ENCODE measurements at regions not wholly inside any gene's neighbourhood (a gene's known extent, or its start where the extent isn't known, plus 50 kb on each side); places are given as distances from the start of the nearest gene placed in this dataset.

DNA sequence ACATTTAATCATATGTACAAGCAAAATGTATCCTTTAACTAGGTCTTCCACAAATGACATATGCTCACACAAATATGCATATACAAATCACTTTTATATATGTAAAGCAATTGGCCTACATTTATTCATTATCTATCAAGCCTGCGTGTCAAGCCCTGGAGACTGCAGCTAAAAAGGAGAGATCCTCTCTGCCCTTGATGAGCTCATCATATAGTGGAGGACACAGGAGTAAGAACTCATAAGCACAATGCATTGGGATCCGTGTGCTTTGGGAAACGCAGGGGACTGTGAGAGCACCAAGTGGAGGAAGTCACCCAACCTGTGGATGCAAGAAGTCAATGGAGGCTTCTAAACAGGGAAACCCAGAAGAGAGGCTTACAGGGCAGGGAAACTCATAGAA, 735.7 kb downstream of the BCL11B start:
- peaks cover 0 to 1% of the 10 kb centered on the region in 2 donors for H3K36me3 Mint-ChIP-seq (ENCODE audit: insufficient read depth in 2 of 2)
- DNase-seq: no peak
- H3K9me3 Mint-ChIP-seq: peaks cover 1 to 4% of the 10 kb centered on the region in 2 donors
- no peak overlapping the region for H3K27ac Mint-ChIP-seq
- no peak for ATAC-seq (replicated peaks in 1 of 2)
- H3K4me1 Mint-ChIP-seq (ENCODE audit: low read depth): peaks cover 6% of the 10 kb centered on the region
- H3K27me3 Mint-ChIP-seq (ENCODE audit: low read depth): no peaks in the 10 kb centered on the region
- no peak overlapping the region for H3K4me3 Mint-ChIP-seq

DNA sequence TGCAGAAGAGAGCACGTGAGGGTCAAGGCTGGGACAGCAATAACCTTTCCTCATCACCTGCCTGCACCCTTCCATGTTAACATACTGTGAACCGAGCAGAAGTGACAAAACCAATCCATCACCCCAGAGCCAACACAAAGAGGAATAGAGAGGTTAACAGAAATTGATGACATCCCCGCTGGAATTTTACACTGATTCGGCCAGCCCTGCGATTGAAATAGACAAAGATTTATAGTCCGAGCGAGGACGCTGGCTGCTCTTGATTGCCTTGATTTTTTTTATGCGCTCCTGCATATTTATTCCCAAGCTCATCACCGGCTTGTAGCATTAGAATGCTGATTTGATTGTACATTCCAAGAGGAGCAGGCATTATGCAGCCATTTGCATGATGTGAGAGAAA, 729.7 kb downstream of the BCL11B start:
- H3K4me3 Mint-ChIP-seq: no peak overlapping the region
- peaks cover 10% of the 10 kb centered on the region for H3K4me1 Mint-ChIP-seq (ENCODE audit: low read depth)
- no peak overlapping the region for H3K27ac Mint-ChIP-seq
- peaks cover 0 to 1% of the 10 kb centered on the region in 2 donors for H3K36me3 Mint-ChIP-seq (ENCODE audit: insufficient read depth in 2 of 2)
- DNase-seq (no peak), ATAC-seq (replicated peaks in 1 of 2) (no peak)
- peaks cover 9% of the 10 kb centered on the region for H3K27me3 Mint-ChIP-seq (ENCODE audit: low read depth)
- H3K9me3 Mint-ChIP-seq: peaks cover 1 to 2% of the 10 kb centered on the region in 2 donors

DNA sequence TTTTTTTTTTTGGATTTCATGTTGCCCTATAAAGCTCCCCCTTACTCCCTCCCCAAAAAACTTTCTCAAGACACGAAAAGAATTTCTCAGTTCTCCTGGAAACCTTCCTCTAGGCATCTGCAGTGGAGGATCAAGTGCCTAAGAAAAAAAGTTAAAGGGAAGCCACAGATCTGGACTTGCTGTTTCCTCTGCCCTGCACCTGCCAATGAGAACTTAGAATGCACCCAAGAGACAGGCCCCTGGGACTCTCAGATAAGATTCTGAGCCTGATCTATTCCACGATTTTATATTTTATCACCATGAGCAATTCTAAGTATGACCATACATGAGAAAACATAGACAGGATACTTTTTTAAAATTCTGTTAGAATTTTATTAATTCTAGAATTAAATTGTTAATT, 728.9 kb downstream of the BCL11B start:
- DNase-seq: no peak
- ATAC-seq (replicated peaks in 1 of 2): no peak
- Mint-ChIP-seq H3K9me3 (peaks cover 0 to 2% of the 10 kb centered on the region in 2 donors), H3K27me3 (ENCODE audit: low read depth) (peaks cover 9% of the 10 kb centered on the region), H3K4me1 (ENCODE audit: low read depth) (peaks cover 15% of the 10 kb centered on the region), H3K27ac (no peak overlapping the region), H3K4me3 (no peak overlapping the region), H3K36me3 (ENCODE audit: insufficient read depth in 2 of 2) (no peaks in the 10 kb centered on the region)

DNA sequence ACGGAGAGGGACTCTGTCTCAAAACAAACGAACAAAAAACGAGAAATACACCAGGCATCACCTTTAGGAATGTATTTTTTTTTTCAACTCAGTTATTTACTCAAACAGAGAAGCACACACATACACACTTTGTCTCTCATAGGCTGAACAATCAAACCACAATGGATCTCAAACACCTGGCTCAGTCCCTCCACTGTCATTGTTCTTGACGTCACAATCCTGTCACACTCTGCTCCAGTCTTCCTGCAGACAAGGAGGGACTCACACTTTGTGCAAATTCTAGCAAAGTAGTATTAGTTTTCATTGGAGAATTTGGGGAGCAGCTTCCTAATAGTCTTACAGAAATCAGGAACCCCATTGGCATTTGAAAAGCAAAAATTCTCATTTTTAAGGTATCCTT, 727.8 kb downstream of the BCL11B start:
- ATAC-seq (replicated peaks in 1 of 2): no peak
- H3K9me3 Mint-ChIP-seq: no peaks in the 10 kb centered on the region
- DNase-seq: no peak
- H3K27ac Mint-ChIP-seq: no peak overlapping the region
- peaks cover 9% of the 10 kb centered on the region for H3K27me3 Mint-ChIP-seq (ENCODE audit: low read depth)
- H3K4me1 Mint-ChIP-seq (ENCODE audit: low read depth): peaks cover 26% of the 10 kb centered on the region
- H3K36me3 Mint-ChIP-seq (ENCODE audit: insufficient read depth in 2 of 2): peaks cover 0 to 2% of the 10 kb centered on the region in 2 donors
- H3K4me3 Mint-ChIP-seq: no peak overlapping the region

DNA sequence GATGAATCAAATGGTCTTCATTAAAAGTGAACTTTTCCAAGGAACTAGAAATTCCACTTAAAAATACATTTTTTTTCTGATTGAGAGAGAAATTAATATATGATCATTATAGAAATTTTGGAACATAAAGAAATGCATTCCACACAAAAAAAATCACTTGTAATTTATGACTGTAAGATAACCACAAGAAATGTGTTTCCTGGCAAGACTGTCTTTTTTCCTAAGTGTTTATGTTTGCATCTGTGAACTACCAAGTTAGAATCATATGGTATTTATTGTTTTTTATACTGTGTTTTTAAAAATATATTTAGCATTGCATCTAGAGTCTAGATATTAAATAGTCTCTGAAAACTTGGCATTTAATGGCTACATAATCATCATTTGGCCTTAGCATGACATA, 726.8 kb downstream of the BCL11B start:
- DNase-seq: no peak
- Mint-ChIP-seq H3K9me3 (peaks cover 1 to 2% of the 10 kb centered on the region in 2 donors), H3K4me3 (no peak overlapping the region), H3K36me3 (ENCODE audit: insufficient read depth in 2 of 2) (peaks cover 0 to 2% of the 10 kb centered on the region in 2 donors), H3K4me1 (ENCODE audit: low read depth) (peaks cover 29% of the 10 kb centered on the region), H3K27ac (no peak overlapping the region), H3K27me3 (ENCODE audit: low read depth) (peaks cover 9% of the 10 kb centered on the region)
- ATAC-seq (replicated peaks in 1 of 2): no peak

DNA sequence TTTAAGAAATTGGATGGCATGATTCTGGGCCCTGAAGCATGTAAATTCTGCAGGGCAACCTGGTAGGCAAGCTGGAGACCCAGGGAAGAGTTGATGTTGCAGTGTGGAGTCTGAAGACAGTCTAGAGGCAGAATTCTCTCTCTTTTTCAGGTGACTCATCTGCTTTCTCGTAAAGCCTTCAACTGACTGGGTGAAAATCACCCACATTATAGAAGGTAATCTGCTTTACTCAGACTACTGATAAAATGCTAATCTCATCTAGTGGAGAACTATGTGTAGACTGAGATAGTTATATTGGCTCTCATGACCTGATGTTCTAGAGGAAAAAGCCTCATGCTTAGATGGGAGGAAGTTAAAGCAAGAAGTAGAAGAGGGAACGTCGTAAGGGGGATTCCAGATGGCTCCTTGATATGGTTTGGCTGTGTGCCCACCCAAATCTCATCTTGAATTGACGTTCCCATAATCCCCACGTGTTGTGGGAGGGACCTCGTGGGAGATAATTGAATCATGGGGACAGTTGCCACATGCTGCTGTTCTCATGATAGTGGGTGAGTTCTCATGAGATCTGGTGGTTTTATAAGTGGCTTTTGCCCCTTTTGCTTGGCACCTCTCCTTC, 723.8 kb downstream of the BCL11B start:
- H3K27ac Mint-ChIP-seq: peak overlapping the region; percentile 71
- H3K36me3 Mint-ChIP-seq (ENCODE audit: insufficient read depth in 2 of 2): peaks cover 0 to 2% of the 10 kb centered on the region in 2 donors
- H3K4me3 Mint-ChIP-seq: peak overlapping the region; percentile 31 to 42
- DNase-seq: peak; percentile 24 to 26
- H3K4me1 Mint-ChIP-seq (ENCODE audit: low read depth): peaks cover 19% of the 10 kb centered on the region
- peak; percentile 90 to 94 for ATAC-seq (replicated peaks in 1 of 2)
- H3K9me3 Mint-ChIP-seq: peaks cover 1 to 2% of the 10 kb centered on the region in 2 donors
- H3K27me3 Mint-ChIP-seq (ENCODE audit: low read depth): no peaks in the 10 kb centered on the region

DNA sequence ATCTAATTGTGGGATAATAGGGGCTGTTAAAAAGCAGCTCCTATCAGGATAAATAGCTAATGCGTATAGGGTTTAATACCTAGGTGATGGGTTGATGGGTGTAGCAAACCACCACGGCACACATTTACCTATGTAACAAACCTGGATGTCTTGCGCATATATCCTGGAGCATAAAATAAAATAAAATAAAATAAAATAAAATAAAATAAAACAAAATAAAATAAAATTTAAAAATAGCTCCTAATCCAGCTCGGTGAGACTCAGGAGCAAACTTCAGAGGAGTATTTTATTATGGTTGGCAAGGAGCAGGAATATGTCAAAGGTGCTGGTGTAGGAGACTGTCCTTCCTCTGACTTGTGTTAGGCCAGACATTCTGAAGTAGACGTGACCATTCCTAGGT, 721.0 kb downstream of the BCL11B start:
- peaks cover 19% of the 10 kb centered on the region for H3K4me1 Mint-ChIP-seq (ENCODE audit: low read depth)

DNA sequence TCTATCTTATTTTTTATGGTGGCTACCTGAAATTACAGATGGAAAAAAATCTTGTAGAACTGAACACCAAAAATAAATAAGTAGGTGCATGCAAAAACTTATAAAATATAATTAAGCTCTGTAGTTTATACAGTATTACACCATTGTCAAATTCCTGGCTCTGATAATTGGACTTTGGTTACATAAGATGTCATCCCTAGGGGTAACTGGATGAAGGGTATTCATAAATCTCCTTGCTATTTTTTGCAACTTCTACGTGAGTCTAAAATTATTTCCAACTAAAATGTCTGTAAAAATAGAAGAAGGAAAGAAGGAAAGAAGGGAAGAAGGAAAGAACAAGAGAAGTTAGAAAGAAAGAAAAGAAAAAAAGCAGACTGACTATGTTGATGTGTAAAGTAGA, 716.6 kb downstream of the BCL11B start:
- no peaks in the 10 kb centered on the region for H3K4me1 Mint-ChIP-seq (ENCODE audit: low read depth)
- no peak overlapping the region for H3K4me3 Mint-ChIP-seq
- H3K36me3 Mint-ChIP-seq (ENCODE audit: insufficient read depth in 2 of 2): peaks cover 0 to 1% of the 10 kb centered on the region in 2 donors
- H3K9me3 Mint-ChIP-seq: peaks cover 0 to 7% of the 10 kb centered on the region in 2 donors
- ATAC-seq (replicated peaks in 1 of 2): no peak
- H3K27me3 Mint-ChIP-seq (ENCODE audit: low read depth): no peaks in the 10 kb centered on the region
- DNase-seq: no peak
- H3K27ac Mint-ChIP-seq: peak overlapping the region; percentile 34

More for the DNA sequence above, 721.0 kb downstream of the BCL11B start:
- Mint-ChIP-seq H3K9me3 (peaks cover 1 to 2% of the 10 kb centered on the region in 2 donors), H3K27me3 (ENCODE audit: low read depth) (no peaks in the 10 kb centered on the region), H3K36me3 (ENCODE audit: insufficient read depth in 2 of 2) (peaks cover 0 to 2% of the 10 kb centered on the region in 2 donors), H3K4me3 (no peak overlapping the region), H3K27ac (no peak overlapping the region)
- DNase-seq (no peak), ATAC-seq (replicated peaks in 1 of 2) (no peak)

DNA sequence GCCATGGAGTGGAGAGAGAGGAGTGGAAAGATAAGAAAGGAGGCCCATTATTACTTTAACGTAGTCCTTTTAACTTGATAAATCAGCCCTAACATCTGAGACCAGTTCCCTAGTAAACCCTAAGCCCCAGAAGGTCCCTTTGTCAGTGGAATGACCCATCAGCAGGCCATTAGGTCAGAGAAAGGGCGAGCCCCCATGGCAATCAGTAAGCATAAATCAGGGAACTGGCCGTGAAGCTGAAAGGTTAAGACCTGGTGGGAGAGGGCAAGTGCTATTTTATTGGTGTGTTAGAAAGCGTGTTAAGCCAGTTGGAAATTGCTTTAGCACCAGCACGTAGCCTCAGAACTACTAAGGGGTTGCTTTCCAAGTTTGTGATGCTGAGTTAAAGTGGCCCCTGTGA, 708.0 kb downstream of the BCL11B start:
- H3K4me1 Mint-ChIP-seq (ENCODE audit: low read depth): no peaks in the 10 kb centered on the region
- peaks cover 0 to 1% of the 10 kb centered on the region in 2 donors for H3K36me3 Mint-ChIP-seq (ENCODE audit: insufficient read depth in 2 of 2)
- peaks cover 2 to 7% of the 10 kb centered on the region in 2 donors for H3K9me3 Mint-ChIP-seq

DNA sequence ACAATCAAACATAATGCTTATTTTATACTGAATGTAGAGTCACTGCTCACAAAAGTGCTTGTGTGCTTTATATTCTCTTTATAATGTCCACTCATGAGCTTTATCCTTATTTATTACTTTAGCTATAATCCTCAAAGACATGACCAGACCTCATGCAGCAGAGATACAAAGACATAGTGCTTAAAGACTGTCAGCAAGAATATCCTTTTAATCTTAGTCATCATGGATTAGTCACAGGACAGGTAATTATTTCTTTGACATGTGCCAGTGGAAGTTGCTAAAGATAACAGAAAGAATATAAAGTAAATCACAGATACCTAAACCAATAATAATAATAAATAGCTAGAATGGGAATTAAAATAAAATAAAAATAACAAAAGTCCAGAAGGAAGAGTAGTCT, 707.5 kb downstream of the BCL11B start:
- H3K27ac Mint-ChIP-seq: no peak overlapping the region

More for the DNA sequence above, 708.0 kb downstream of the BCL11B start:
- Mint-ChIP-seq H3K4me3 (no peak overlapping the region), H3K27me3 (ENCODE audit: low read depth) (no peaks in the 10 kb centered on the region), H3K27ac (no peak overlapping the region)
- ATAC-seq (replicated peaks in 1 of 2) (no peak), DNase-seq (no peak)

DNA sequence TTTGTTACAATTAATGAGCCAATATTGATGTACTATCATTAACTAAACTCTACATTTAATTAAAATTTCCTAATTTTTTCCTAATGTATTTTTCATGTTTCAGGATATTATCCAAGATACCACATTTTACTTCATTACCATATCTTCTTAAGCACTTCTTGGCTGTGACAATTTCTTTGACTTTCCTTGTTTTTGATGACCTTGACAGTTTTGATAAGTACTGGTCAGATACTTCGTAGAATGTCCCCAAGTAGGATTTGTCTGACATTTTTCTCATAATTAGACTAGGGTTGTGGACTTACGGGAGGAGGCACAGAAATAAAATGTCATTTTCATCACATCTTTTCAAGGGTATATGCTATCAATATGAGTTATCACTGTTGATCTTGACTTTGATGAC, 700.9 kb downstream of the BCL11B start:
- Mint-ChIP-seq H3K36me3 (ENCODE audit: insufficient read depth in 2 of 2) (peaks cover 0 to 2% of the 10 kb centered on the region in 2 donors), H3K27me3 (ENCODE audit: low read depth) (no peaks in the 10 kb centered on the region), H3K4me1 (ENCODE audit: low read depth) (no peaks in the 10 kb centered on the region), H3K9me3 (peaks cover 4 to 6% of the 10 kb centered on the region in 2 donors), H3K27ac (no peak overlapping the region), H3K4me3 (no peak overlapping the region)
- DNase-seq: no peak
- ATAC-seq (replicated peaks in 1 of 2): no peak

More for the DNA sequence above, 707.5 kb downstream of the BCL11B start:
- no peaks in the 10 kb centered on the region for H3K27me3 Mint-ChIP-seq (ENCODE audit: low read depth)
- peaks cover 0 to 1% of the 10 kb centered on the region in 2 donors for H3K36me3 Mint-ChIP-seq (ENCODE audit: insufficient read depth in 2 of 2)
- peaks cover 2 to 6% of the 10 kb centered on the region in 2 donors for H3K9me3 Mint-ChIP-seq
- no peak overlapping the region for H3K4me3 Mint-ChIP-seq
- H3K4me1 Mint-ChIP-seq (ENCODE audit: low read depth): no peaks in the 10 kb centered on the region
- DNase-seq (no peak), ATAC-seq (replicated peaks in 1 of 2) (no peak)

DNA sequence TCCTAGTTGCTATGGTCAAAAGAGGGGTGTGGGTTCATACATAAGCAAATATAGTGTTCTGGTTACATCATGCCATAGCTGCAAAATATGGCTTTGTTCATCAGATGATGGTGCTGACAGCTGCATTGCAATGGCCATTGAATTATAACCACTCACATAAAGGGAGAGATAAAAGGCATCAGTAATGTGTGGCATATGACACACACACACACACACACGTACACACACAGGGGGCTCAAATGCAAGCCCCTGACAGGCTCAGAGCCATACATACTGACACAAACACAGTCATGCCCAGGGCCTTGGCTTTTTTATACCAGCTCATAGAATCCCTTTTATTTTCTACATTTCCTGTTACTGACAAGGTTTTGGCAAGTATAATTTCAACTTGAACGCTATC, 698.9 kb downstream of the BCL11B start:
- H3K27ac Mint-ChIP-seq: no peak overlapping the region
- H3K4me3 Mint-ChIP-seq: no peak overlapping the region
- peaks cover 0 to 2% of the 10 kb centered on the region in 2 donors for H3K36me3 Mint-ChIP-seq (ENCODE audit: insufficient read depth in 2 of 2)
- no peak for DNase-seq
- H3K9me3 Mint-ChIP-seq: peaks cover 0 to 6% of the 10 kb centered on the region in 2 donors
- no peaks in the 10 kb centered on the region for H3K4me1 Mint-ChIP-seq (ENCODE audit: low read depth)
- ATAC-seq (replicated peaks in 1 of 2): no peak
- no peaks in the 10 kb centered on the region for H3K27me3 Mint-ChIP-seq (ENCODE audit: low read depth)

DNA sequence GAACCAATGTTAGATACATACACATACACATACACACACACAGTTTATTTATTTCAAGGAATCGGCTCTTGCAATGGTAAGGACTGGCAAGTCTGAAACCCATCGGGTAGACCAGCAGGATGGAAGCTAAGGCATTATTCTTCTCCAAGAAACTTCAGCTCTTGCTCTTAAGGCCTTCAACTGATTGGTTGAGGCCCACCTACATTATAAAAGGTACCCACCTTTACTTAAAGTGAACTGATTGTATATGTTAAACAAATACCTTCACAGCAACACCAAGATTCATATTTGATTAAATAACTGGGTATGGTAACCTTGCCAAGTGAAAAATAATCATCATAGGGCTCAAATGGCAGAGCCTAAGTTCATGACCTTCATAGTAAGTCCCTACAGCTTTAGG, 695.5 kb downstream of the BCL11B start:
- H3K4me1 Mint-ChIP-seq (ENCODE audit: low read depth): no peaks in the 10 kb centered on the region
- H3K4me3 Mint-ChIP-seq: no peak overlapping the region
- no peak overlapping the region for H3K27ac Mint-ChIP-seq
- ATAC-seq (replicated peaks in 1 of 2): no peak
- no peak for DNase-seq
- H3K27me3 Mint-ChIP-seq (ENCODE audit: low read depth): no peaks in the 10 kb centered on the region
- peaks cover 1% of the 10 kb centered on the region in 2 donors for H3K9me3 Mint-ChIP-seq
- peaks cover 0 to 2% of the 10 kb centered on the region in 2 donors for H3K36me3 Mint-ChIP-seq (ENCODE audit: insufficient read depth in 2 of 2)

DNA sequence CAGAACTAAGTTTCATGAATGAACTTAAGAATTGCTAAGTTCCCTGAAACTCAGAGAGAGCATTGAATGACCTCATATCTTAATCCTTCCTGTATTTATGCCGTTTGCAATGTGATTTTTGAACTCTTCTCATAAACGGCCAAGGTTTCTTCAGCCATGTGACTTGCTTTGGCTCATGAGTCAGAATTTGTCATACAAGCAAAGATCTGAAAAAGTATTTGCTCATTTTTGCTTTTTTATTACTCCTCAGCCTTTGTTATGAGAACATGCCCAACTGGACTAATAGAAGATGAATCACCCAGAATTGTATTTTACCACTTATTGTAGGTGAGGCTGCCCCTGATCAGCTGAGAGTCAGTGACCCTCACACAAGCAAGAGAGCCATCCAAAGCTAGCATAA, 693.8 kb downstream of the BCL11B start:
- no peak overlapping the region for H3K4me3 Mint-ChIP-seq
- no peak overlapping the region for H3K27ac Mint-ChIP-seq
- no peak for ATAC-seq (replicated peaks in 1 of 2)

More for the DNA sequence above, 693.8 kb downstream of the BCL11B start:
- Mint-ChIP-seq H3K36me3 (ENCODE audit: insufficient read depth in 2 of 2) (peaks cover 0 to 1% of the 10 kb centered on the region in 2 donors), H3K4me1 (ENCODE audit: low read depth) (no peaks in the 10 kb centered on the region), H3K9me3 (peaks cover 0 to 3% of the 10 kb centered on the region in 2 donors), H3K27me3 (ENCODE audit: low read depth) (peaks cover 8% of the 10 kb centered on the region)
- DNase-seq: no peak
